VCaP (cell line): ENCODE measurements at regions not wholly inside any gene's neighbourhood (a gene's known extent, or its start where the extent isn't known, plus 50 kb on each side); places are given as distances from the start of the nearest gene placed in this dataset.

ENCODE experiments used
- H3K27ac ChIP-seq: fragments of 450-650 bp; 2 replicates; pipeline ENCODE4 v1.5.1; 2017
- TF ChIP-seq, protein P1 (sequence below): fragments of 450-650 bp; conservative IDR thresholded peaks from 2 replicates; pipeline ENCODE4 v1.5.1; 2017; ENCODE audit warnings: mild to moderate bottlenecking, moderate library complexity

DNA sequence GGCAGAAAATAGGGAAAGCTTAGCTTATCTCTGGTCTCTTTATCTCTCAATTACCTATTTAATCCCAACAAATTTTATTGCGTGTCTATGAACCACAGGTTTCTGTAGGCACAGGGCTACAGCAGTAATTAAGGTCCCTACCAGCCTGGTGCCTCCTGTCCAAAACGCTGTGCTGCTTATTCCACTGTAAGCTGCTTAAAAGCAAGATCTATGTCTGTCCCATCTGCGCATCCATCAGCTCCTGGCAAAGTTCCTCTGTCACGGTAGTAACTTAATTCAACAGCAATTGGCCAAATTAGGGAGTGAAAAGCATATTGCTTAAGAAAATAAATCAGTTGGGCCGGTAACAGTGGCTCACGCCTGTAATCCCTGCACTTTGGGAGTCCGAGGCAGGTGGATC is 235.8 kb upstream of the VLDLR start:
- TF ChIP-seq, protein P1, sequence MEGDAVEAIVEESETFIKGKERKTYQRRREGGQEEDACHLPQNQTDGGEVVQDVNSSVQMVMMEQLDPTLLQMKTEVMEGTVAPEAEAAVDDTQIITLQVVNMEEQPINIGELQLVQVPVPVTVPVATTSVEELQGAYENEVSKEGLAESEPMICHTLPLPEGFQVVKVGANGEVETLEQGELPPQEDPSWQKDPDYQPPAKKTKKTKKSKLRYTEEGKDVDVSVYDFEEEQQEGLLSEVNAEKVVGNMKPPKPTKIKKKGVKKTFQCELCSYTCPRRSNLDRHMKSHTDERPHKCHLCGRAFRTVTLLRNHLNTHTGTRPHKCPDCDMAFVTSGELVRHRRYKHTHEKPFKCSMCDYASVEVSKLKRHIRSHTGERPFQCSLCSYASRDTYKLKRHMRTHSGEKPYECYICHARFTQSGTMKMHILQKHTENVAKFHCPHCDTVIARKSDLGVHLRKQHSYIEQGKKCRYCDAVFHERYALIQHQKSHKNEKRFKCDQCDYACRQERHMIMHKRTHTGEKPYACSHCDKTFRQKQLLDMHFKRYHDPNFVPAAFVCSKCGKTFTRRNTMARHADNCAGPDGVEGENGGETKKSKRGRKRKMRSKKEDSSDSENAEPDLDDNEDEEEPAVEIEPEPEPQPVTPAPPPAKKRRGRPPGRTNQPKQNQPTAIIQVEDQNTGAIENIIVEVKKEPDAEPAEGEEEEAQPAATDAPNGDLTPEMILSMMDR = no peak
- peak overlapping the region; percentile 29; the same call in 1 of the 2 replicates for H3K27ac ChIP-seq

GRCh38 chr9:2386566-2386965 is 235.0 kb upstream of the VLDLR start:
- TF ChIP-seq, protein P1 = no peak
- H3K27ac ChIP-seq = no peak overlapping the region

GRCh38 chr9:2387166-2387565 is 234.4 kb upstream of the VLDLR start:
- H3K27ac ChIP-seq = no peak overlapping the region
- TF ChIP-seq, protein P1 = no peak

GRCh38 chr9:2389404-2389803 is 232.2 kb upstream of the VLDLR start:
- TF ChIP-seq, protein P1 = no peak
- peak overlapping the region; percentile 83; the same call in 1 of the 2 replicates for H3K27ac ChIP-seq

GRCh38 chr9:2390028-2390427 is 231.6 kb upstream of the VLDLR start:
- TF ChIP-seq, protein P1 = no peak
- H3K27ac ChIP-seq = peak overlapping the region; percentile 83

DNA sequence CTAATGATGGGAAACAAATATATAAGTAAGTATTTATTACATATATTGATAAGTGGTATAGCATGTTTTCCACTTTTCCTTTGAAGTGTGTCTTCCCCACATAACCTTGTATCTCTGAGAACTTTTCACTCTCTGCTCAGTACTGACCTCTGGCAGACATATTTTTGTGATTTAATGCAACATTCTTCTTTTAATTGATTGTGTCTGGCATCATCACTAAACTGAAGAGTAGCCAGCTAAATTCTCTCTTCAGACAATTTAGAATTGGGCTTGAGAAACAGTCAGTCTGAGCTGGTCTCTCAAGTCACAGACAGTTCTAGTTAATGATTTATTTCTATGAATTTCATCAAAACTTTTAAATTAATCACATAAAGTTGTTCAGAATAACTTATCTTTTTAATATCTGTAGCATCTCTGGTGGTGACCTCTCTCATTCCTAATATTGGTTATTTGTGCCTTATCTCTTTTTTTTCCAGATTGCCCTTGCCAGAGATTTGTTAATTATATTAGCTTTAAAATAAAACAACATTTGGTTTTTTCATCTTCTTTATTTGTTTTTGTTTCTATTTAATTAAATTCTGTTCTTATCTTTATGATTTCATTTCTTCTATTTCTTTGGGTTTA is 230.0 kb upstream of the VLDLR start:
- H3K27ac ChIP-seq = peak overlapping the region; percentile 83

GRCh38 chr9:2394087-2394741 is 227.4 kb upstream of the VLDLR start:
- peak overlapping the region; percentile 83; the same call in 1 of the 2 replicates for H3K27ac ChIP-seq

DNA sequence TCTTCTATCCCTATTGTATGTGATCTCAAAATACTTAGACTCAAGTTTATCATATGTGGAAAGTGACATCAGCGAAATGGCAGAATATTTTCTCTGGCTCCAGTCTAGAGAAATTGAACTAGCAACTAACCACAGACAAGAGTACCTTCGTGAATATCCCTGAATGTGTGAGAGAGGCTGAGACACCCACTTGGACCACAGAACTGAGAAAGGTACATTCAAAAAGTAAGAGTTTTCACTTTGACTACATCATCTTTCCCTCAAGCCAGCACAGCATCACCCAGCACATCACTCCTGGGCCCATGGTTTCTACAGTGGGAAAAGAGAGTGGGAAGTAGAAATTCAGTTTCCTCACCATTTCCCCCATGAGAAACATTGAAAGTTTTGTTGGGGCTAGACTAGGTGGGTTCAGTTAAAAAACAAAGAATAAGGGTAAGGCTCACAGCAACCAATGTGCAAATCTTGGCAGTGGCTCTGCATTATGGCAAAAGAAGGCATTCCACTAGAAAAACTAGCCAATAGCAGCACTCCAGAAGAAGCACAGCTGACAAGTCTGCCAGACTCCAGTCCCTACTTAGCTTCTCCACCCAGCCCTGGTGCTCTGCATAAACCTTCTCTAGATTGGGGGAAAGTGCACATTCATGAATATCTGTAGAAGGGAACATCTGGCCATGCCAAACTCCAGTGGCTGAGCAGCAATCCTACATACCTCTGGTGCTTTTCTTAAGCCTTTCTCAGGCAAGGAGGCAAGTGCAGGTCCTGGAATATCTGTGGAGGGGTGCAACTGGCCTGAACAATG is 225.6 kb upstream of the VLDLR start:
- TF ChIP-seq, protein P1 = no peak
- no peak overlapping the region; the same call in 1 of the 2 replicates for H3K27ac ChIP-seq
